Middle frontal gyrus (tissue), 1 donor: ENCODE measurements at regions not wholly inside any gene's neighbourhood (a gene's known extent, or its start where the extent isn't known, plus 50 kb on each side); places are given as distances from the start of the nearest gene placed in this dataset.
"Not testable (repeated sequence)": the region's sequence is repeated elsewhere in the genome, so short reads cannot be mapped to it uniquely, and the experiment has no call there.

Experiments
- DNase-seq: peaks from one replicate; pipeline ENCODE4 v3.0.0-alpha.2; 2015; ENCODE audit warnings: low spot score; ENCODE audit errors: extremely low spot score

- no peak for DNase-seq
Measured at GRCh38 chr15:58357529-58358476, 74.0 kb upstream of the LIPC start.

- DNase-seq: no peak
Measured at GRCh38 chr15:58360421-58361090, 71.2 kb upstream of the LIPC start.

- DNase-seq: no peak
Measured at GRCh38 chr15:58361273-58361759, 70.5 kb upstream of the LIPC start.

- no peak for DNase-seq
Measured at GRCh38 chr15:58362262-58362922, 69.4 kb upstream of the LIPC start.

GRCh38 chr15:58363118-58363517 is 68.7 kb upstream of the LIPC start:
- DNase-seq: not testable (repeated sequence)

- DNase-seq: not testable (repeated sequence)
Measured at GRCh38 chr15:58363673-58364072, 68.1 kb upstream of the LIPC start.

- not testable (repeated sequence) for DNase-seq
Measured at GRCh38 chr15:58365098-58365497, 66.7 kb upstream of the LIPC start.

- no peak for DNase-seq
Measured at GRCh38 chr15:58369261-58369701, 62.5 kb upstream of the LIPC start.

- no peak for DNase-seq
Measured at GRCh38 chr15:58369956-58370355, 61.8 kb upstream of the LIPC start.

- no peak for DNase-seq
Measured at GRCh38 chr15:58374147-58374546, 57.6 kb upstream of the LIPC start.

- no peak for DNase-seq
Measured at GRCh38 chr15:58377193-58377592, 54.6 kb upstream of the LIPC start.

- DNase-seq: no peak
Measured at GRCh38 chr15:58378241-58379085, 53.3 kb upstream of the LIPC start.

- not testable (repeated sequence) for DNase-seq
Measured at GRCh38 chr15:58379454-58379853, 52.3 kb upstream of the LIPC start.

GRCh38 chr15:58380280-58380945 is 51.4 kb upstream of the LIPC start:
- no peak for DNase-seq

GRCh38 chr15:58381697-58382096 is 50.1 kb upstream of the LIPC start:
- no peak for DNase-seq
